Fibroblast of mammary gland (primary cell): ENCODE measurements at regions not wholly inside any gene's neighbourhood (a gene's known extent, or its start where the extent isn't known, plus 50 kb on each side); places are given as distances from the start of the nearest gene placed in this dataset.

Experiments
- DNase-seq: peaks from one replicate; pipeline ENCODE4 v3.0.0-alpha.2; 2010; ENCODE audit warnings: low read depth
- H3K4me3 ChIP-seq: 2 replicates; pipeline ENCODE4 v1.5.1; 2011; ENCODE audit warnings: low read depth, mild to moderate bottlenecking, low read length, moderate library complexity; ENCODE audit not compliant: control insufficient read depth
- TF ChIP-seq, protein P1 (sequence below): conservative IDR thresholded peaks from 2 replicates; pipeline ENCODE4 v1.5.1; 2011; ENCODE audit warnings: low read depth, low read length, inconsistent platforms; ENCODE audit not compliant: control insufficient read depth, insufficient read depth

DNA sequence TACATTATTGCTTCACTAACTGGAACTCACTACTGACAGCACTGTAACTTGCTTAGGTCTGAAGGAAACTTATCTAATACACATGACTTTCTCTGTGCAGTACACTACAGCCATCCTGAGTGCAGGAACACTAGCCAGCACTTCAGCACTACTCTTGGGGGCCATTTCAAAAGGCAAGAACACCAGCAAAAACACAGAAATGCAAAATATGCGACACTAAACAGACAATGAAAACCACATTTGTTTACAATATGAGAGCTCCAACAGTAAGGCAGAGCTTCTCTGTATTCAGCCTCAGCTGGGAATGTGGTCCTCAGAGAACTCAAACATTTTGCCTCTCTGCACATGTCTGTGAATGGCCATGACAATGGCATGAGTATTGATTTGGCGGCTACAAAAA lies 109.6 kb downstream of the ARRDC4 start:
- H3K4me3 ChIP-seq = no peak overlapping the region
- TF ChIP-seq, protein P1, sequence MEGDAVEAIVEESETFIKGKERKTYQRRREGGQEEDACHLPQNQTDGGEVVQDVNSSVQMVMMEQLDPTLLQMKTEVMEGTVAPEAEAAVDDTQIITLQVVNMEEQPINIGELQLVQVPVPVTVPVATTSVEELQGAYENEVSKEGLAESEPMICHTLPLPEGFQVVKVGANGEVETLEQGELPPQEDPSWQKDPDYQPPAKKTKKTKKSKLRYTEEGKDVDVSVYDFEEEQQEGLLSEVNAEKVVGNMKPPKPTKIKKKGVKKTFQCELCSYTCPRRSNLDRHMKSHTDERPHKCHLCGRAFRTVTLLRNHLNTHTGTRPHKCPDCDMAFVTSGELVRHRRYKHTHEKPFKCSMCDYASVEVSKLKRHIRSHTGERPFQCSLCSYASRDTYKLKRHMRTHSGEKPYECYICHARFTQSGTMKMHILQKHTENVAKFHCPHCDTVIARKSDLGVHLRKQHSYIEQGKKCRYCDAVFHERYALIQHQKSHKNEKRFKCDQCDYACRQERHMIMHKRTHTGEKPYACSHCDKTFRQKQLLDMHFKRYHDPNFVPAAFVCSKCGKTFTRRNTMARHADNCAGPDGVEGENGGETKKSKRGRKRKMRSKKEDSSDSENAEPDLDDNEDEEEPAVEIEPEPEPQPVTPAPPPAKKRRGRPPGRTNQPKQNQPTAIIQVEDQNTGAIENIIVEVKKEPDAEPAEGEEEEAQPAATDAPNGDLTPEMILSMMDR = no peak

DNA sequence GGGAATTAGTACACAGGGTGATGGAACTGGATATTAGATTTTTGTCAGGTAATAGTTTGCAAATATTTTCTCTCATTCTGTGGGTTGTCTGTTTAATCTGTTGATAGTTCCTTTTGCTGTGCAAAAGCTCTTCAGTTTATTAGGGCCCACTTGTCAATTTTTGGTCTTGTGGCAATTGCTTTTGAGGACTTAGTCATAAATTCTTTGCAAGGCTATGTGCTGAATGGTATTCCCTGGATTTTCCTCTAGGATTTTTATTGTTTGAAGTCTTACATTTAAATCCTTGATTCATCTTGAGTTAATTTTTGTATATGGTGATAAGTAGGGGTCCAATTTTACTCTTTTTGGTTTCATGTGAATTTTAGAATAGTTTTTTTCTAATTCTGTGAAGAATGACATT lies 111.3 kb downstream of the ARRDC4 start:
- H3K4me3 ChIP-seq = no peak overlapping the region
- no peak for DNase-seq
- TF ChIP-seq, protein P1 = no peak

More for the DNA sequence above, 109.6 kb downstream of the ARRDC4 start:
- no peak for DNase-seq

DNA sequence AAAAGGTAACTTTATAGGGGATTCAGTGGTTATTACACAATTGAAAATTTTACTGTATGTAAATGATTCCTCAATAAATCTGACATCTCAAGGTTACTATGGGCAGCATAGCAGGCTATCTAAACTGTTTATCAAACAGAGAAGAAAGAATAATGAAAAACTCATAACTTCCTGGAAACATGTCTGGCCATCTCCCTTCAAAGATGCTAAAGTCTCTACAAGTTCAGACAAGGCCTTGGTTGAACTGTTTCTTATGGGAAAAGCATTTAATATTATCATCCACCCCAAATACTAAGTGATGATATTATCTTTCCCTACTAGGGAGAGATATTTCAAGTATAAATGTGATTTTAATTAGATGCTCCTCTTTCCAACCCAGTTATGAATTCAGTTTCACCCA lies 114.9 kb downstream of the ARRDC4 start:
- TF ChIP-seq, protein P1 = no peak
- DNase-seq = no peak
- H3K4me3 ChIP-seq = no peak overlapping the region

DNA sequence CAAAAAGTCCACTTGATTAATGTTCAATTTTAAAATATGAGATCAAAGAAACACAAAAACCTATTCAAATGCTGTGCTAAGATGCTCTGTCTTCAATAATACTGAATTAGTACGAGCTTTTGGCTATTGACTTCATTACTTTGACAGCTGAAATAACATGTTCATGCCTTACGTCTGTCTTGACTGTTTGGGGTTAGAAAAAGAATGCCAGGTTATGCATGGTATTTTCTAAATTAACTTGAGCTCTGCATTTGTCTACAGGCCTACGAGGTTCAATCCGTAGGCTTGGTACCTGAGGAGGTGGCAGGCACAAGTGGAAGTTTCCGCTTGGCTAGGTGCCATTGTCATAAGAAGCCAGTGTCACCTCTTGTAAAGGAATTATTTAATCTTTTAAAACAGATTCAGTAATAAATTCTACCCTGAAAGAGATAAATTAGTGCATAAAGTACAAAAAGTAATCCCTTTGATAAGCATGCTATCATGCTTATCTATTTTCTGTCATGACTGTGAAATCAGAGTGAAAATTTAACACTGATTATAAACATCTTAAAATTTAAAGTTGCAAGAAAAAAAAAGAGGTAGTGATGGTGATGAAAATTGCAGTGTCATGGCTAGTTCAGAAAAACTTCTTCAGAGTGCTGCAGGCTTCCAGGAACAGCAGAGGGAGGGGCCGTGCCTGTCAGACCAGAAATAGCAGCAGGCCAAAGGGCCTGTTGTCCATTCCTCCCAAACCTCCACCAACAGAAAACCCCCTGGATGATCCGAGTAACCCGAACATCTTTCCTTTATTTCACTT lies 115.7 kb downstream of the ARRDC4 start:
- H3K4me3 ChIP-seq = no peak overlapping the region
- TF ChIP-seq, protein P1 = no peak
- peak; percentile 30 for DNase-seq

DNA sequence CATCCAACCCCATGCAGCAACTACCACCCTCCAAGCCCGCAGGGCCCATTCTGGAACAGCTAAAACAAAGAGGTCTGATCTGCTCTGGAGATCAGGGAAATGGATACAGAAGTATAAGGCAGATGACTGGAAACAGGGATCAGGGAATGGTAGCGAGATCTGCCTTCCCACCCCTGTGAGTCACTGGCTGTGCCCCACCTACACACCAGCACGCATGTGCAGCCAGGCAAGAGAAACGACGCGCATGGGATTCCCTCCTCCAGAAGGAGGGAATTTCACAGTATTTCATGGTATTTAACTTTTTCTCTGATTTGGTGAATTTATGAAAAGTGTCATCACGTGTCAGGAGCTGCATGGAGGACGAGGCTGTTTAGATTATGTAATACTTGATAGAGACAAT lies 116.7 kb downstream of the ARRDC4 start:
- peak; percentile 70 for DNase-seq
- no peak overlapping the region for H3K4me3 ChIP-seq
- TF ChIP-seq, protein P1 = no peak

DNA sequence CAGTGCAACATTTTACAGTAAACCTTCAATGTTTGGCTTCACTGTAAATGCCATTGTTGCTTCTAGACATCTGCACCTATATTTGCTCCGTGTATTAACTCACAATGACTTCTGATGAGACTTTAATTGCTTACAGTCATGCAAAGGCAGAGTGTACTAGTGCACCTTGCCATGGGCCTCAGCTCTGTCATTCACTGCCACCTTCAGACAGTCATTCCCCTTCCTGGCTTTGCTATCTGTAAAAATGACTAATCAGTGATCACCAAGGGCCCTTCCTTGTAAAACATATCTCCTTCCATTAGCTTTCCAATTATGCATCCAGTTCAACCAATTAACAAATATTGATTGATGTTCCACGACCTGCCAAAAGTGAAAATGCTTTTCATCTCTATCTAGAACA lies 120.3 kb downstream of the ARRDC4 start:
- TF ChIP-seq, protein P1 = no peak
- no peak overlapping the region for H3K4me3 ChIP-seq
- DNase-seq = no peak

DNA sequence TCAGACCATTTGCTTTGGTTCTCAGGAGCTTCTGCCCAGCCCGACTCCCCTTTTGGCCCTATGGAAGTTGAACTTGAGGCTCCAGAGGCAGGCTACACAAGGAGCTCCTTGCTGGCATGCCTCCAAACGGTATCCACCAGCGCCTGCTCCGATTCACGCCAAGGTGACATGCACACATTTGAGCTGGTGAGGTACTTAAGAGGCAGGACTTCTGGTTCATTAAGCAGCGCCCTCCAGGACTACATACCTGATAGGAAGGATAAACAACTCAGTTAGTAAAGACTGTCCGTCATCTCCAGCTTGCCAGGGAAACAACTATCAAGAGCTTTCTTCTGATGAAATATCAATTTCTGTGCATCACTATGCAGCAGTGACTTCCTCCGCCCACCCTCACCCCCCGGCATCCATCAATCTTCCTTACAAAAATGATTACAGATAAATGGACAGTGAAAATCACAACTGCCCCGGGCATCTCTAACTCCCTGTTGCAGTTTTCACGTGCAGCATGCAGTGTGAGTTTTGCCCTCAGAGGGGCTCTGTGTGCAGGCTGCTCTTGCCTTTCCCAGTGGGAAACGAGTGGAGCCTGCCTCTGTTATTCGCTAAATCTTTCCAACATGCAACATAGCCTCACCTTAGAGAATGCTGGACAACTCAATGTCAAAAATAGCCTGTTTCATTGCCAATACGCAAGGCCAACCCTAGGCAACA lies 122.9 kb downstream of the ARRDC4 start:
- no peak for DNase-seq
- TF ChIP-seq, protein P1 = no peak
- no peak overlapping the region for H3K4me3 ChIP-seq
